GM23248 (cell line): ENCODE measurements at regions not wholly inside any gene's neighbourhood (a gene's known extent, or its start where the extent isn't known, plus 50 kb on each side); places are given as distances from the start of the nearest gene placed in this dataset.

Experiments
- DNase-seq: peaks from one replicate; pipeline ENCODE4 v3.0.0-alpha.2; 2015
- H2AFZ ChIP-seq: fragments of 200-600 bp; sonication (generic); 2 replicates; pipeline ENCODE4 v1.6.1; 2016; ENCODE audit warnings: antibody characterized with exemption
- H3F3A ChIP-seq: fragments of 200-600 bp; sonication (generic); 2 replicates; pipeline ENCODE4 v1.6.1; 2016; ENCODE audit warnings: mild to moderate bottlenecking, antibody characterized with exemption, mixed run types; ENCODE audit not compliant: insufficient read depth
- H3K27ac ChIP-seq: fragments of 200-600 bp; sonication (generic); 2 replicates; pipeline ENCODE4 v1.5.1; 2016; ENCODE audit warnings: mild to moderate bottlenecking
- H3K27me3 ChIP-seq: fragments of 200-600 bp; sonication (generic); replicated peaks from 2 replicates; pipeline ENCODE4 v1.6.1; 2016; ENCODE audit warnings: mild to moderate bottlenecking; ENCODE audit not compliant: insufficient read depth
- H3K36me3 ChIP-seq: fragments of 200-600 bp; sonication (generic); 2 replicates; pipeline ENCODE4 v1.6.1; 2016; ENCODE audit warnings: low read depth, mild to moderate bottlenecking
- H3K4me1 ChIP-seq: fragments of 200-600 bp; sonication (generic); 2 replicates; pipeline ENCODE4 v1.6.1; 2016; ENCODE audit warnings: mild to moderate bottlenecking; ENCODE audit not compliant: insufficient read depth
- H3K4me2 ChIP-seq: fragments of 200-600 bp; sonication (generic); one replicate; pipeline ENCODE4 v1.6.1; 2016; ENCODE audit warnings: mild to moderate bottlenecking; ENCODE audit not compliant: unreplicated experiment
- H3K4me3 ChIP-seq: fragments of 200-600 bp; sonication (generic); 2 replicates; pipeline ENCODE4 v1.5.1; 2016; ENCODE audit warnings: mild to moderate bottlenecking
- H3K79me2 ChIP-seq: fragments of 200-600 bp; sonication (generic); 2 replicates; pipeline ENCODE4 v1.6.1; 2016; ENCODE audit warnings: mild to moderate bottlenecking; ENCODE audit not compliant: insufficient read depth
- H3K9ac ChIP-seq: fragments of 200-600 bp; sonication (generic); 2 replicates; pipeline ENCODE4 v1.6.1; 2016; ENCODE audit warnings: mild to moderate bottlenecking
- H3K9me2 ChIP-seq: fragments of 200-600 bp; sonication (generic); 2 replicates; pipeline ENCODE4 v1.6.1; 2016; ENCODE audit warnings: mixed run types, mild to moderate bottlenecking, moderate library complexity; ENCODE audit not compliant: insufficient read depth
- H3K9me3 ChIP-seq: fragments of 200-600 bp; sonication (generic); one replicate; pipeline ENCODE4 v1.6.1; 2017; ENCODE audit warnings: low read depth
- H4K20me1 ChIP-seq: fragments of 200-600 bp; sonication (generic); 2 replicates; pipeline ENCODE4 v1.6.0; 2016; ENCODE audit not compliant: insufficient read depth
- EZH2 ChIP-seq: fragments of 200-600 bp; sonication (generic); IDR thresholded peaks from 2 replicates; pipeline ENCODE4 v1.6.1; 2018; ENCODE audit warnings: antibody characterized with exemption, mild to moderate bottlenecking; ENCODE audit not compliant: insufficient read depth, poor library complexity, severe bottlenecking
- EZH2phosphoT487 ChIP-seq: fragments of 200-600 bp; sonication (generic); IDR thresholded peaks from 2 replicates; pipeline ENCODE4 v1.6.1; 2018; ENCODE audit warnings: antibody characterized with exemption, moderate library complexity, mild to moderate bottlenecking, low read depth; ENCODE audit not compliant: insufficient read depth
- WGBS, 2 experiments: methylation state at CpG; one replicate each; pipeline ENCODE4 v1.1.6; 2015 to 2017; ENCODE audit warnings: low lambda C conversion rate in 2 of 2, low coverage in 1 of 2; ENCODE audit errors: missing lambda C conversion rate in 2 of 2; 5-methylcytosine and 5-hydroxymethylcytosine counted together
- in situ Hi-C: fragments of 300-500 bp; cut with MboI; formaldehyde crosslinking; loops from 2 replicates; pipeline ENCODE4 v1.15.0; 2020

DNA sequence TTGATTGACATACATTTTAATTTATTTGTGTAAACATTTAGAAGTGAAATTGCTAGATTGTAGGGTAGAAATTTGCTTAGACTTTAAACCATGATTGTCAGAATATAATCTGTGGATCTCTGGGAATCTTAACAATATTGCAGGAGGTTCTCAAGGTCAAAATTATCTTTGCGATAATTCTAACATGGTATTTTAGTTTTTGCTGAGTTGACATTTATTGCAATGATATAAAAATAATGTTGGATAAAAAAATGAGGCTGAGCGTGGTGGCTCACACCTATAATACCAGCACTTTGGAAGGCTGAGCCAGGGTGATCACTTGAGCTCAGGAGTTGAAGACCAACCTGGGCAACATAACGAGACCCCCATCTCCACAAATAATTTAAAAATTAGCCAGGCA lies 70.3 kb upstream of the SGCD start:
- Histone ChIP-seq H3K27ac (no peak overlapping the region), H3K36me3 (no peaks in the 10 kb centered on the region), H3K9me3 (no peaks in the 10 kb centered on the region), H3K4me1 (peaks cover 6% of the 10 kb centered on the region; the same call in 1 of the 2 replicates), H3K4me2 (no peak overlapping the region), H2AFZ (no peak overlapping the region), H3K9ac (no peak overlapping the region), H3K79me2 (no peaks in the 10 kb centered on the region), H3K4me3 (no peak overlapping the region), H3F3A (0 out of 2 replicates have a peak, but pooled peaks cover 6% of the 10 kb centered on the region), H3K9me2 (no peaks in the 10 kb centered on the region), H4K20me1 (no peaks in the 10 kb centered on the region), H3K27me3 (no peaks in the 10 kb centered on the region)
- in situ Hi-C loops, result no loop called here
- DNase-seq, result no peak
- TF ChIP-seq EZH2phosphoT487, result no peak
- no peak for TF ChIP-seq EZH2
- WGBS, 2 experiments, result 86 to 92% methylated on average over 3 of the region's 3 CpGs

DNA sequence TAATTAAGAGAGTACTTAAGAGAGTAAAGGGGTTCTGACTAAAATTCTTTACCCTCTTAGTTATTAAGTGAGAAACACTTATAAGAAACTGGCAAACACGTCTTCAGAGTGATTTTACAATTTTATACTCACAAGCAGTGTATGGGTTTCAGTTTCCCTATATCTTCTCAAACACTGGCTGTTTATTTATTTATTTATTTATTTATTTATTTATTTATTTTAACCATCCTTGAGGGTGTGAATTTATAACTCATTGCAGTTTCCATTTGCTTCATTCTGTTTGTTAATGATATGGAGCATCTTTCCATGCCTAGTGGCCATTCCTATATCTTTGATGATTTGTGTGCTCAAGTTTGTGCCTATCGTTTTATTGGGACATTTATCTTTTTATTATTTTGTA lies 68.0 kb upstream of the SGCD start:
- no peak overlapping the region for H3K9ac ChIP-seq
- in situ Hi-C loops, result no loop called here
- no peaks in the 10 kb centered on the region for H3K27me3 ChIP-seq
- 0 out of 2 replicates have a peak, but pooled peaks cover 4% of the 10 kb centered on the region for H3F3A ChIP-seq
- H3K4me1 ChIP-seq, result peaks cover 6% of the 10 kb centered on the region; the same call in 1 of the 2 replicates
- H3K27ac ChIP-seq, result no peak overlapping the region
- 80 to 86% methylated on average over 2 of the region's 2 CpGs for WGBS, 2 experiments
- no peak overlapping the region for H3K4me2 ChIP-seq
- H3K9me3 ChIP-seq, result no peaks in the 10 kb centered on the region
- no peaks in the 10 kb centered on the region for H3K79me2 ChIP-seq
- TF ChIP-seq EZH2phosphoT487 (no peak), EZH2 (no peak)
- H3K9me2 ChIP-seq, result no peaks in the 10 kb centered on the region
- H3K4me3 ChIP-seq, result no peak overlapping the region
- no peaks in the 10 kb centered on the region for H3K36me3 ChIP-seq
- H2AFZ ChIP-seq, result no peak overlapping the region
- DNase-seq, result no peak
- no peaks in the 10 kb centered on the region for H4K20me1 ChIP-seq

DNA sequence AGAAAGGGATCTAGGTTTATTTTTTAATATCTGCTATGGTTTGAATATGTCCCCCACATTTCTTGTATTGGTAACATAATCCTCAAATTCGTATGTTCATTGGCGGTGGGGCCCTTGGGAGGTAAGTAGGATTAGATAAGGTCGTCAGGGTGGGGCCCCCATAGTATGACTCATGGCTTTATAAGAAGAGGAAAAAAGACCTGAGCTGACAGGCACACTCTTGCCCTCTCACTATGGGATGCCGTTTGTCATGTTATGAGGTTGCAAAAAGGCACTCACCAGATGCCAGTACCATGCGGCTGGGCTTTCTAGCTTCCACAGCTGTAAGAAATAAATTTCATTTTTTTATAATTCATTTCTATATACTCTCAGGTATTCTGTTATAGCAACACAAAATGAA lies 67.3 kb upstream of the SGCD start:
- DNase-seq, result no peak
- in situ Hi-C loops, result no loop called here
- WGBS, 2 experiments, result 48 to 54% methylated on average over 5 of the region's 5 CpGs

DNA sequence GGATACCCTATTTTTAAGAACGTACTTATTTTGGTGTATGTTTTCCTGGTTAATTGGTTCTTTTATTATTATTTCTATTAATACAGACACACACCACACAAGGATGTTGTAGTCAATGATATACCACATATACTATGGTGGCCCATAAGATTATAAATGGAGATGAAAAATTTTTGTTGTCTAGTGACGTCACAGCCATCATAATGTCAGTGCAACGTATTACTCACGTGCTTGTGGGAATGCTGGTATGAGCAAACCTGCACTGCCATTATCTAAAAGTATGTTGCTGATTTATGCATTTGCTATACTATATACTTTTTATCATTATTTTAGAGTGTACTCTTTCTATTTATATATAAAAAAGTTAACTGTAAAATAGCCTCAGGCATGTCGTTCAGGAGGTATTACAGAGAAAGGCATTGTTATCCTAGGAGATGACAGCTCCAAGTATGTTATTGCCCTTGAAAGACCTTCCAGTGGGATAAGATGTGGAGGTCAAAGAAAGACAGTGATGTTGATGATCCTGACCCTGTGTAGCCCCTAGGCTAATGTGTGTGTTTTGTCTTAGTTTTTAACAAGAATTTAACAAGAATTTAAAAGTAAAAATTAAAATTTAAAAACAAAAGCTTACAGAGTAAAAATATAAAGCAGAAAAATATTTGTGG lies 65.6 kb upstream of the SGCD start:
- DNase-seq, result no peak
- Histone ChIP-seq H3K36me3 (no peaks in the 10 kb centered on the region), H3K27me3 (no peaks in the 10 kb centered on the region), H3K9me3 (no peaks in the 10 kb centered on the region), H3K4me1 (no peaks in the 10 kb centered on the region), H3K4me2 (no peak overlapping the region), H4K20me1 (no peaks in the 10 kb centered on the region), H3K9me2 (no peaks in the 10 kb centered on the region), H3K79me2 (no peaks in the 10 kb centered on the region), H3K27ac (no peak overlapping the region), H3K4me3 (no peak overlapping the region), H3K9ac (no peak overlapping the region), H3F3A (no peaks in the 10 kb centered on the region), H2AFZ (no peak overlapping the region)
- 92 to 93% methylated on average over 5 of the region's 5 CpGs for WGBS, 2 experiments
- TF ChIP-seq EZH2phosphoT487, result no peak
- TF ChIP-seq EZH2, result no peak
- in situ Hi-C loops, result no loop called here

More for the DNA sequence above, 67.3 kb upstream of the SGCD start:
- Histone ChIP-seq H3K36me3 (no peaks in the 10 kb centered on the region), H3K79me2 (no peaks in the 10 kb centered on the region), H3K9ac (no peak overlapping the region), H3K27ac (no peak overlapping the region), H3K9me3 (no peaks in the 10 kb centered on the region), H3K4me1 (peaks cover under 1% of the 10 kb centered on the region; the same call in 1 of the 2 replicates), H3F3A (no peaks in the 10 kb centered on the region), H2AFZ (no peak overlapping the region), H3K9me2 (no peaks in the 10 kb centered on the region), H3K4me2 (no peak overlapping the region), H3K4me3 (no peak overlapping the region), H4K20me1 (no peaks in the 10 kb centered on the region), H3K27me3 (no peaks in the 10 kb centered on the region)
- TF ChIP-seq EZH2phosphoT487 (no peak), EZH2 (no peak)
